GM19328 (cell line): ENCODE measurements at regions not wholly inside any gene's neighbourhood (a gene's known extent, or its start where the extent isn't known, plus 50 kb on each side); places are given as distances from the start of the nearest gene placed in this dataset.

Experiments
- ATAC-seq: cut with Tn5 transposase; IDR thresholded peaks from one replicate; pipeline ENCODE4 v1.9.1; 2021; ENCODE audit warnings: mild to moderate bottlenecking, moderate library complexity; ENCODE audit not compliant: unreplicated experiment

DNA sequence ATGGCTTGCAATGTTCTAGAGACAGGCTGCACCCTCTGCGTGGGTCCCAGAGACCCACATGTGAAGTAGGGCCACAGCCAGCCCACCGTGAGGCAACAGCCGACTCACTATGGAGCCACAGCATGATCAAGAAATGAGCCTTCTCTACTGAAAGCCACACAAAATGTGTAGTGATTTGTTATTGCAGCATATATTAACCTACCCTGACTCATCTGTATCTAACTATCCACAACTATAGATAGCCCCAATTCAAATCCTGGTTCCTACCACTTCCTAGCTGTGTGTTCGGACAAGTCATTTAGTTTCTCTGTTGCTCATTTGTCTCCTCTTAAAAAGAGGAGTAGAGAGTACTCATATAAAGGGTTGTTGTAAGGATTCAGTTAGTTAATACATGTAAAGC is 1152.3 kb downstream of the BCL11B start:
- no peak for ATAC-seq

- ATAC-seq = no peak
These were observed 1151.0 kb downstream of the BCL11B start for GRCh38 chr14:98120831-98121464.

- ATAC-seq = no peak
These were observed 1149.5 kb downstream of the BCL11B start for GRCh38 chr14:98122527-98122926.

- no peak for ATAC-seq
These were observed 1141.3 kb downstream of the BCL11B start for GRCh38 chr14:98130691-98131090.

- ATAC-seq = no peak
These were observed 1140.6 kb downstream of the BCL11B start for GRCh38 chr14:98131406-98131805.

- no peak for ATAC-seq
These were observed 1138.2 kb downstream of the BCL11B start for GRCh38 chr14:98133806-98134205.

DNA sequence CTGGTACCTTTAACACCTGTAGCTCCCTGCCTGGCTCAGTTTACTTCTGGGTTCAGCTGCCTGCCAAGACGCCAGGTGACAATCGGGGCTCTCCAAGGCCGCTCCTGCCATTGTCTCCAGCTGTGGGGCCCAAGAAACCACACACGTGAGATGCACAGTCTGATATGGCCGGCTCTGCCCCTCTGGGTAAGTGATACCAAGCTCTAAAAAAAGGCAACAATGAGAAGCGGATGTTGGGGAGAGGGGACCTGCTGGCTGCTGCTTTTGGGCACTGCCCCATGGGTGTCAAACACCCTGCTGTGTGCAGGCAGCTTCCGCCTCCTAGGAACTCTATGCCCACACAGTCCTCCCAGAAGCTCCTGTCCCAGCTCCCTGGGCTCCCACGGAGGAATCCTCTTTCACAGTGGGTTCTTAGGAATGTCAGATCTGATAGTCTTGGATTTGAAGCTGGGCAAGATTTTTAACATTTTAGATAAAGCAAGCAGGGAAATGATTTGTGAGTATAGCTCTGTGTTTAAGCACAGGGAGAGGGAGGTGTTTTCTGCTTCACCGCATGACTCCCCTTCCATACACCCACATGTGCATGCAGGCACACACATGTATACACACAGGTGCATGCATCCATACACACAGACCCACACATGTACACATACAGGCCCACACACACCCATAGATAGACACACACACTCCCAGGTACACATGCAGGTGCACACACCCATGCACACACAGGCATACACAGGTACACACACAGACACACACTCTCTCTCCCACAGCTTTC is 1135.8 kb downstream of the BCL11B start:
- no peak for ATAC-seq

GRCh38 chr14:98137131-98138025 is 1134.6 kb downstream of the BCL11B start:
- no peak for ATAC-seq

GRCh38 chr14:98138666-98139065 is 1133.3 kb downstream of the BCL11B start:
- ATAC-seq = no peak

- ATAC-seq = no peak
These were observed 1131.0 kb downstream of the BCL11B start for GRCh38 chr14:98140862-98141530.

DNA sequence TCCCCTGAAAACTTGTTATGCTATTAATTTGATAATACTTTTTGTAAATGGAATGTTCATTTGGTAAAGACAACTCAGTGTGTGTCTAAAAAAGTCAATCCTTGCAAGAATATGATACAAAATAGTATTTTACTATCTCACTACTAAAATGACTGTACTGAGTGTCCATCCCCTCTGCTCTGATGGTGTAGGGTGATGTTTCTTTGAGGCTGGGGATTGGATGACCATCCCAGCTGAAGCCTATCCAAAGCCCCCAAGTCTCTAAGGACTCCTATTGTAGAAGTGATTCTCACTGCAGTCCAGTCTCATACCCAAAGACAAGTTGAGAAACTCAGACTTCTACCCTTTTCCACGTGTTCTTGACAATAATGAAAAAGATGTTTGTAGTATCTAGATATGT is 1128.4 kb downstream of the BCL11B start:
- ATAC-seq = no peak

GRCh38 chr14:98144964-98145363 is 1127.0 kb downstream of the BCL11B start:
- ATAC-seq = no peak

- ATAC-seq = no peak
These were observed 1125.6 kb downstream of the BCL11B start for GRCh38 chr14:98146416-98146815.

DNA sequence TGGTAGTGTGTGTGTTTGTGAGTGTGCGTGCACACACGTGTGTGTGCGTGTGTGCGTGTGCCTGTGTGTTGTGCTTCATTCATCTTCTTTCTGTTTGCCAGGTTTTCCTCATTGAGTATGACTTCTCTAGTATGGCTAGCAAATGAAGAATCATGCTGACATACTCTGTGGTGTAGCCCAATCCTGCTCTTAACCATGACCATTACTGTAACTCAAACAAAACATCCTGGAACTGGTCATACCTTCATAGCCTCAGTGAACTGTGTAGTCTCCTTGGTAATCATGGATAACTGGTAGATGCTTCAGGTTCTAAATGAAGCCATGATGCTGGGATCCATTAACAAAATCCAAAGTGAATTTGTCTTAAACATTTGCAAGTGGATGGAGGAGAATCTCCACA is 1117.7 kb downstream of the BCL11B start:
- ATAC-seq = no peak

DNA sequence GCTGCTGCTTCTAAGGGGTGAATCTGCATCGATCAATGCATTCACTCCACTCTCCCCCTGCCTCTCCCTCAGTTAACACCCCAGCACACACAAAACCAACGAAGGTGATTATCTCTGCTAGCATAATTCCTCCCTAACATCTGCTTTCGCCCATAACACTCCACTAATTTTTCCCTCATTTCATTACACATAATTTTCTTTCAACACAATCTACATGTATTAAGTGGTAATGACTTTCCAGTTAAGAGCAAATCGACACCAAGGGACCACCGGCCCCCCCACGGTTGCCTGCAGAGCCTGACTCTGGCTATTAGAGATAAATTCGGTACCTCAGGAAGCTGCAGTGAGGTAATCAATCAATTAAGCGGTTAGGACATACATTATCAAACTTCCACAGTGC is 1115.6 kb downstream of the BCL11B start:
- ATAC-seq = no peak

GRCh38 chr14:98160901-98161300 is 1111.1 kb downstream of the BCL11B start:
- ATAC-seq = no peak

DNA sequence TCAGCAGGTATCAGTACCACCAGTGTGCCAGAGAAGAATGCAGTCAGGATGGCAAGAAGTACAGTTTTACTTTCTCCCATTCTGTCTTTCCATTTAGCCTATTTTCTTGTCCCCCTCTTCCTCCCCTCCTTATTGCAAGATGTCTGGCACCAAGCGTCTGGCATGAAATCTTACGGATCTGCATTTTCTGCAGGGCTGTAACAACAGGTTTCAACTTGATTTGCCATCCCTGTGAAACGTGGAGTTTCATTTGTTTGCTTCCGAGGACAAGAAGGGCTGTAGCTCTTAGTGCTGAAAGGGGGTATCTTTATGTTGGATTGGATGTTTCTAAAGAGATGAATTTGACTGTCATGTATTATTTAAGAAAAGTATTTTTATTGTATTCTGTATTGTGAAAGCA is 1110.6 kb downstream of the BCL11B start:
- no peak for ATAC-seq

- ATAC-seq = no peak
These were observed 1108.9 kb downstream of the BCL11B start for GRCh38 chr14:98162856-98163805.

GRCh38 chr14:98163873-98164272 is 1108.1 kb downstream of the BCL11B start:
- no peak for ATAC-seq

DNA sequence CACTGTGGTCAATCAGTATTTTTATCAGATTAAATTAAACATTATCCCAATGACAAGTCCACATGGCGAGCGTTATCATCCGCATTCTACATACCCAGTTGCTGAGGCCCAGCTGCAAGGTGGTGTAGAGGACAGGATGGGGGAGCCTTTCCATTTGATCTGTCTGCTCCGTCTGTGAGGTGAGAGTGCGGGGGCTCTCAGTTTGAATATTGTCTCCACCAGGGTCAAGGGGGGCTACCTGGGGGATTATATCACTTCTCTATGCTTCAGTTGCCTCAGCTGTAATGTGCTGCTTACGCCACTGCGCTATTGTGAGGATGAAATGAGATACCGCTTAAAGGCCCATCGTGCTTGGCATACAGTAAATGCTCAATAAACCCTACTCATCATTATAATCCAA is 1106.0 kb downstream of the BCL11B start:
- ATAC-seq = no peak
